ENCODE measurements at regions not wholly inside any gene's neighbourhood (a gene's known extent, or its start where the extent isn't known, plus 50 kb on each side); places are given as distances from the start of the nearest gene placed in this dataset.

DNA sequence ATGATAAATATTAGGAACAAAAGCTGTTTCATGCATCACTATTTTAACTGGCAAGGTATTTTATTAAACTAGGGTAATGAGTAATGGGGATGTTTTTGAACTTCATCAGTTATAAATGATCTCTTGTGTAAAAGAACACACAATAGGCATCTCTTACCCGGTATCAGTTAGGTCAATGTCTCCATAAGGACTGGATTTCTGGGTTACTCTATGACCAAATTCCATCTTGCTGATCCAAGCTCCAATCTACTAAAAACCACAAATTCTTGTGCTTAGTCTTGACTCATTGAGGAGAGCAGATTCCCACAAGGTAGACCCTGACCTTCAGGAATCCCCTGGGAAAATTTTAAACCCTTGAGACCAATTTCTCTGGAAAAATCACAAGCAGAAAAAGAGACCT lies 1167.7 kb downstream of the XPNPEP1 start:
- no peak for DNase-seq

DNA sequence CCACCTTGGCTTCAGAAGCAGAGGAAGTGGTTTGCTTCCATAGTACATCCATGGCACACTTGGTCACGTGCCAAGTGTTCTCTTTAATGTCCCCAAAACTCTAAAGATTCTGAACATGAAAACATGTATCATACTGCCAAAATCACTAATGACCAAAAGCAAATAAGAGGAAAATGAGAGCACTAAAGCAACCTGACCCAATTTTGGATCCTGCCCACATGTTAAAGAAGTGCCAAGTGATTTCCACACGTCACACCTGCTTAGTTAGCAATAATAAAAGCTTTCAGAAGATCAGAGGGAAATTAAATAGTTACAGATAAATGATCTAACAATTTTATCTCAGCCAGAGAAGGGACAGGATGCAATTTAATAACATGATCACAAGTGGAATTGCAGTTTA lies 1170.0 kb downstream of the XPNPEP1 start:
- DNase-seq: no peak

DNA sequence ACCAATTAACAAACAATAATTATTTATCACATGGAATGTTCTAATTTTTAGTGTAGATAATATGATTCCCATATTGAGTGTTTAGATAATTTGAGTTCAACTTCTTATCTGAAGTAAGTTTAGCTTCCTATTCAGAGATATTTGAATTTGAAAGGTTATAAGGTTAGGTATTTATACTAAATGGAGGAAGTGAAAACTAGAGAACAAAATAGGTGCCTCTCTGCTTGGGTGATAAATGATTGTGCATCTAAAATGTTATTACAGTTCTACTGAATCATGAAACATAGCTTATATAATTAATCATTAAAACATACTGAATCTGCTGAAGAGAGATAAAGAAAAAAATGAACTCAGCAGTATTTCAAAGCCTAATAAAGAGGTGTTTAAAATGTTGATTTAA lies 1174.3 kb downstream of the XPNPEP1 start:
- DNase-seq: no peak

DNA sequence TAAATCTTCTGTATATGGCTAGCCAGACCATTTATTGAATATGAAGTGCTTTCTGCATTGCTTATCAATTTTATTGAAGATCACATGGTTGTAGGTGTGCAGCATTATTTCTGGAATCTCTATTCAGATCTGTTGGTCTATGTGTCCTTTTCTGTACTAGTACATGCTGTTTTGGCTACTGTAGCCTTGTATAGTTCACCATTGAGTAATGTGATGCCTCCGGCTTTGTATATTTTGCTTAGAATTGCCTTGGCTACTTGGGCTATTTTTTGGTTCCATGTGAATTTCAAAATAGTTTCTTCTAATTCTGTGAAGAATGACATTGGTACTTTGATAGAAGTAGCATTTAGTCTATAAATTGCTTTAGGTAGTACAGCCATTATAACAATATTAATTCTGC lies 1187.2 kb downstream of the XPNPEP1 start:
- no peak for DNase-seq

DNA sequence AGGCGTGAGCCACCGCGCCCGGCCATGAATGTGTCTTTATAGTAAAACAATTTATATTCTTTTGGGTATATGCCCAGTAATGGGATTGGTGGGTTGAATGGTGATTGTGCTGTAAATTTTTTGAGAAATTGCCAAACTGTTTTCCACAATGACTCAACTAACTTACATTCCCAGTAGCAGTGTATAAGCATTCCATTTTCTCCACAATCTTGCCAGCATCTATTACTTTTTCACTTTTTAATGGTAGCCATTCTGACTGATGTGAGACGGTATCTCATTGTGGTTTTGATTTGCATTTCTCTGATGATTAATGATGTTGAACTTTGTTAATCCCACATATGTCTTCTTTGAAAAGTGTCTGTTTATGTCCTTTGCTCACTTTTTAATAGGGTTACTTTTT lies 1187.9 kb downstream of the XPNPEP1 start:
- DNase-seq: no peak

DNA sequence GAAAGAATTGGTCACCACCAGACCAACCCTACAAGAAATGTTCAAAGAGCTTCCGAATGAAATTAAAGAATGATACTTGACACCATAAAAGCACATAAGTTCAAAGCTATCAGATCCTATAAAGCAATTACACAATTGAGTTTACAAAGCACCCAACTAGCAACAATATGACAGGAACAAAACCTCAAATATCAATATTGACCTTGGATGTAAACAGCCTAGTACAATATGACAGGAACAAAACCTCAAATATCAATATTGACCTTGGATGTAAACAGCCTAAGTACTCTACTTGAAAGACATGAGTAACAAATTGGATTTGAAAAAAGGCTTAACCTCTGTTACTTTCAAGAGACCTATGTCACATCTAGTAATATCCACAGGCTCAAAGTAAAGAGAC lies 1201.4 kb downstream of the XPNPEP1 start:
- DNase-seq: no peak

DNA sequence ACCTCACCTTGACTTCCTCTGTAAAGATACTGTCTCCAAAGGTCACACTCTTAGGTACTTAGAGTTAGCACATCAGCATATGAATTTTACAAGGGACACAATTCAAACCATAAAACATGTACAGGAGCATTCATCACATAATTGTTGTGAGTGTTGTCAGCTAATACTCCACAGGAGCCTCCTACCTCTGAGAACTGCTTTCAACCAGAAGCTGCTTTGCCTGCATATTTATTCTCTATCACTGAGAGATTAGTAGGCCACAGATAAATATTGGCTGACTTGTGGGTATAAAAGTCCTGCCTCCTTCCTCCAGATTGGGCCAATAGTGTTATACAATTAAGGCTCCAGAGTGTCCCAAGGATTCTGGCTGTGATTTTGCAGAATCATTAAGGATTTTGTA lies 1207.0 kb downstream of the XPNPEP1 start:
- DNase-seq: no peak

DNA sequence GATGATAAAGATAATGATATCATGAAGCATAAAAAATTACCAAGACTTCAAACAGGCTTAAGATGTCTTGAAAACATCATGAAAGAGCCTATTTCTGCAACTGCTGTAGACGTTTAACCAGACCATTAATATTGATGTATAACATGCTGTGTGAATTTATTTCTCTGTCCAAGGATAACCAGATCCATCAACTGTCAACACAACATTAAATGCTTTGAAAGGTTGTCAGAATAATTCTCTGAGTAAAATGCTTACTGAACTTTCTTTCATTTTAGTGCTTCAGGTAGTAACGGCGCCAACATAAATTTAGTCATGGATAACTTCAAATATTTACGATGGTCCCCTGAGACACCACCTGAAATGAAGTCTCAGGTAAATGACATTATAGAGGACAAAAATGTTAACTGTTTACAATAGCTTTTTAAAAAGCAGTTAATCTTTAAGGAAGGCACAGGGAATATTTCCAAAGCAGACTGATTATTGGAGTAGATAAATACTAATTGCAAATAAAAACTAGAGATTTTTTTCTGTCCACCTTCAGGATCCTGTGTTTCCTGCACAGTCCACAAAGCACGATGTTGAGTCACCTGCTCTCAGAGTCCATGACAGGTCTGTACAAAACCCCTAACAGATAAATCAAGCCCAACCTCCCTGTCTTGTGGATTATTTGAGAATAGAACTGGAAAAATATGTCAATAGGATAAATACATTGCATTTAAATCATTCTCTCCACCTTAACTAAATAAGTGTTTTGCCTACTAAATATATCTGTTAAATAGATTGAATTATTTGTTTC lies 1213.2 kb downstream of the XPNPEP1 start:
- DNase-seq: no peak

DNA sequence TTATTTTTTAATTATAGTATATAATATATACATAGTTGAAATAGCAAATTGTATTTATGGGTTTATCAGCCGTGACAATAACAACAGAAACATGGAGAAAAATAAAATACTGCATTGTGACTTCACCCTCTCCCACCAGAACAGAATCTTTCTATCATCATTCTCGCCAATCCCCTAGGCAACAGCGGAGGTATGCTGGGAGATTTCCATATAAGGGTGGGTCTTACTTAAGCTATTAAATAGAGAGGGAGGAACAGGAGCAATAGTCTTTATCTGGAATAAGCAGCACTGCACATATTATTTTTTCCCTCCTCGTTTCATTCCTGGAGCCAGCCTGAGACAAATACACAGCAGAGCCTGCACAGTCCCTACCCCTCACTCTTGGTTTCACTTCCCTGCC lies 1214.9 kb downstream of the XPNPEP1 start:
- DNase-seq: no peak

DNA sequence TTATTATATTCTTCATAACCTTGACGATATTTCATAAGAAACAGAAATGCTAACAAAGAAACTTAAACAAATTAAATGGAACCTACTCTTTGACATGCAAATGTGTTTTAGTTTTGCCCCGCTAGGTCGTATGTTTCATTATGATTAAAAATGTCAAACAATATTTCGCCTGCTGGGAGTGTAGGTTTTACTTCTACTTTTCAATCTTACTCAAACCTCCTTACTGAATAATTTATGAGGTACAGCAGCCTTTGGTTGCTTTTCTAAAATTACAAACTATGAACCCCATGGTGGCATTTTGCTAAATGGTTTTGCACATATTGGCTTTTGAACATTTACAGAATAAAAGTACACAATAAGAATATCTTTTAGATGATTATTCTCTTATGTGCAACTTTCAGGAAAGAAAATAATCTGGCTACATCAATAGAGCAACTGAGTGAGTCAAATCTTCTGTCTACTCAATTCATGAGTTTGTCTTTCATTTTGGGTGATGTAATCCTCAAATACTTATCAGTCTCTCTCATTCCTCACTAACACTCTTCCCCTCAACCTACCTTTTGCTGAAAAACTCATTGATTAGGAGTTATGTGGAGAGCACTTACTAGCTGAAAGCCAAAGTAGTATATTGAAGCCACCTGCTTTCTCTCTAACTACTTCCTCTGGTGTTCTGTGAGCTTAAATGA lies 1226.4 kb downstream of the XPNPEP1 start:
- DNase-seq: no peak

DNA sequence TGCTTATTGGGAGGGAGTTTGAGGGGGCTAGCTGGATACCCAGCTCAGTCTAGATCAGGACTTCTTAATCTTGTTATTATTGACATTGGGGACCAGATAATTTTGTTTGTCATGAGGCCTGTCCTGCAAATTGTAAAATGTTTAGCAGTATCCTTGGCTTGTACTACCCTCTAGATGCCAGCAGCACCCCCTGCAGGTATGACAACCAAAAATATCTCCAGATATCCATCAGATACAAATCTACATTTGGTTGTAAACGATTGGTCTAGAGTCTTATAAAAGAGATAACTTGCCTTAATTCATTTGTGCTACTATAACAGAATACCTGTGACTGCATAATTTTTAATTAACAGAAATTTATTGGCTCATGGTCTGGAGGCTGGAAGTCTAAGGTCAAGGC lies 1232.2 kb downstream of the XPNPEP1 start:
- DNase-seq: no peak

DNA sequence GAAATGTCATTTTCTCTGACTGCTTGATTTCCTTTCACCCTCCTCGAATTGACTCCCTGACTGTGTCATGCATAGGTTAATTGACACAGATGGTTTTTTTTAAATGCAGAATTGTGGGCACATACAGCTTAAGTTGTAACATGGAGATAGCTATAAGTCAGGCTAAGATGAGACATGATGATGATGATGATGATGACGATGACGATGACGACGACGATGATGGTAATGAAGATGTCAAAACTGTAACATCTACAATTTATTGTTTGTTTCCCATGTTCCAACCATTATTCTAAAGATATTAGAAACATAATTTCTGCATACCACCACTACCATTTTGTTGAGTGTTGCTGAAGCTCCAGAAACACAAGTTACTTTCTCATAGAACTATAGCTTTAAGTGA lies 1232.8 kb downstream of the XPNPEP1 start:
- no peak for DNase-seq

DNA sequence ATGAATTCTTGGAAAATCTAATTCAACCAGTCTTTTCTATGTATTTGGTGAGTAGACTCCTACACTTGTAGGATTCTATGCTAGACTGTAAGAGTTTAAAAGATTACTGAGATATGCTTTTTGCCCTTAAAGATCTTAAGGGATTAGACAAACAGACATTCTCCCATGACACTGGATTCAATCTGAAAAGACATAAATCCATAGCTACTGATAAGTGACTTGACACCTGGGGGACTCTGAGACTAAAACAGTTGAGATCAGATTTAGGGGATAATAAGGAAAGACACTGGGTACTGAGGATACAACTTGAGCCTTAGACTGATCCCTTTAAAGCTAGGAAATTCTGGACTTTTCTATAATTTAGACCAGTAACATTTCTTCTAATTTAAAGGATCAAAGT lies 1233.4 kb downstream of the XPNPEP1 start:
- DNase-seq: no peak

DNA sequence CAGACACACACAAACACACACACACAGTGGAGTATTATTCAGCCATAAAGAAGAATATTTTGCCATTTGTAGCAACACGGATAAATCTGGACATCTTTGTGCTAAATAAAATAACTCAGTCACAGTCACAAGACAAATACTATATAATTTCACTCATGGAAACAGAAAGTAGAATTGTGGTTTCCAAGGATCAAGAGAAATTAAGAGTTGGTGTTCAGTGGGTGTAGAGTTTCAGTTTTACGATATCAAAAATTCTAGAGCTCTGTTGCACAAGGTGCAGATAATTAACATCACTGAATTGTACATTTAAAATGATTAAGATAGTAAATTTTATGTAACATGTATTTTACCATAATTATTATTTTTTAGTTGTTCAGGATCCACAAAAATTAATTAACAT lies 1235.0 kb downstream of the XPNPEP1 start:
- DNase-seq: no peak

DNA sequence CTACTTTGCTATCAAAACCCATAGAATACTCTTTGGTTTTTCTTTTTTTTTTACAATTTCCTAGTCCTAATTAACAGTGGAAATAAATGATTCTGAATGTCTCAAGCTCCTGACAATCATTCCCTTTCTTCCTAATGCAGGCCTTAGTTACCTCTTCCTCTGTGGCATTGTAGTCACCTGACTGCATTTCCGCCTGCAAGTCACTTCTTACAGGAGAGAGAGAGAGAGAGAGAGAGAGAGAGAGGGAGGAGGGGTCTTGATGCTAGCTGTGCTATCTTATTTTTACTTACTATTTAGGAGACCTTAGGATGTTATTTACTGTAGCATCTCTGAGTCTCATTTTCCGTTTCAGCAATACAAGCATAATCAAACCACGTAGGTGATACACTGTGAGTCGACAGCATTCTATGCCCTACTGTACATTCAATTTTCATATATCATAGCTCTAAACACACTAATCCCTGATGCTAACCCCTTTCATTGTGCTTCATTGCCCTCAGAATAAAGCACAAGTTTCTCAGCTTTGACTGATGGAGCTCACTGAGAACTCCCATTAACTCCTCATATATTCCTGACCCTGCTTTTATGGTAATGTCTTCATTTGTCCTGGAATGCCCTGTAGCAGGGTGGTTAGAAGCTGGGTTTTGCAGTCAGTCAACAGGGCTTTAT lies 1237.3 kb downstream of the XPNPEP1 start:
- no peak for DNase-seq

DNA sequence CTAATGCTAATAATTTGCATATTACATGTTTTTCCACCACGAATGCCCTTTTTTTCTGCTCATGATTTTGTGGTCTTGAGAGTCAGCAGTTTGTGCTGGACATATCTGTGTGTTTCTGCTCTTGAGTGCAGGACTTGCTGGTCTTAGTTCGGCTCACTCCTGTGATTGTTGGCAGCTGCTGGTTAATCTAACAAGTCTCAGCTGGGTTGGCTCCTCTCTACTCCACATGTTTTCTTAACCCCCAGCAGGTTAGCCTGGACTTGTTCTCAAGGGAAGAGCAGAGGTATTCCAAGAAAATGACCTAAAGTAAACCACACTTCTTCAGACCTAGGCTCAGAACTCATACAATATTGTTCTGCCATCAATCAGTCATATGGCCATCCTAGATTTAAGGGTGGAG lies 1238.9 kb downstream of the XPNPEP1 start:
- no peak for DNase-seq

DNA sequence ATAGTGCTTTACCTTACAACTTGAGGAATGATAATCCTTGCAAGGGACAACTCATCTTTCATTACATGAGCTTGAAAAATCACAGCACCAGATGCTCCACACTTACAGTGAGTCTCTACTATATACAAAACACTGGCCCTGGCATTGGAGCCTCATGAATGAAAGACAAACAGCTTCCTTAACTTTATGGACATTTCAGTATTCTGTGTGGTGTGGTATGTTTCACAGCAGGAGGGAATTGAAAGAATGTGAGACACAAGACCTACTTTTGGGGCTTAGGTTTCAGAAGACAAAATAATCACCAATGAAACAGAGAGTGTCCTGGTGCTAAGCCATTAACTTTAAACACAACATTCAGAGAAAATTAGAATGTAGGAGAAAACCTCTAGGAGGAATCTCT lies 1249.6 kb downstream of the XPNPEP1 start:
- no peak for DNase-seq

DNA sequence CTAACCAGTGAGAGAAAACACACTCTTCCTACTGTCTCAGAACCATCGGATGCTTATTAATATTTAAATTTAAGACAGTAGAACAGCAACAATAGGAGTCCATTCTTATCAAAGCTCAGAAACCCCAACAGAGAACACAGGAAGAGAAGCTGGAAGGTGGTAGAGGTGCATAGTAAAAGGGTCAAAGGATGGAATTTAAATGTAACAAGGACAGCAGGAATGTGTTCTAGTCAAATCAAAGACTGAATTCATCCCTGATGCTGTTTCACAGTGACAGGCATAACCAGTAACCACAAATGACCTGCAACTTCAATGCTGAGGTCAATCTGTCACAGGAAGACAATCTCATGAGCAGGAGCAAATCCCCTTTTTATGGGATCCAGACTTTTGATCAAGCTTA lies 1259.7 kb downstream of the XPNPEP1 start:
- no peak for DNase-seq

DNA sequence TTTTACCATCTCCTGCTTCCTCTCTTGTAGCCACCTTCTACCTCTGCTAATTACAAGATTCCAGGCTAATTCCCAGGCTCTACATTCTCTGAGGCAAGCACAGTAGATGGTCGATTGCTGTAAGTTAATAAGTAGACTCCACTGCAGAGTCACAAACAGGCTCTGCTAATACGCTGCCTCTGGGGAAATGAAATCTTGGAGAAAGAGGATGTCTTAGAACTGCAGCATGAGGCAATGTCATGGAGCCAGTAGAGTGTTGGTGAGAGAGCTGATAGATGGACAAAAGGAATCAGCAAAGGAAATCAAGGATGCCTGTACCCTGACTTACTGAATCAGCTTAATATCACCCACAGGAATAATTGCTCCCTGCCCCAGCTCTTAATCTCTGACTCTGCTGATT lies 1260.3 kb downstream of the XPNPEP1 start:
- DNase-seq: no peak

DNA sequence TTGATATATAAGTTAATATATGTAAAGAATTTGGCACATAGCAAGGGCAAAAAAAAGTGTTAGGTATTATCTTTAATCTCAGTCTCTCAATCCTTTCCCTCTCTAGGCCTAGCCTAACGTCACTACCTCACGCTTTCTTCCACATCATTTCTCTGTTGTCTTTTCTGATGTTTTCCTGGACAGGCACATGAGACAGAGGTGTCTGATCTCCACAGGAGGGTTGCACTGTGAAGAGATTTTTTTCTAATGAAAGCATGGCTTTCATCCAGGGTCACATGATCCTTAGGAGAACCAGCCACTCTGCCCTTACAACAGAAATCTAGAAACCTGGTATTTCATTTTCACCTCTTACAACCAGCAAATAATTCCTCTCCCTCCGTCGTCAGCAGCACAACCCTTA lies 1268.3 kb downstream of the XPNPEP1 start:
- no peak for DNase-seq

DNA sequence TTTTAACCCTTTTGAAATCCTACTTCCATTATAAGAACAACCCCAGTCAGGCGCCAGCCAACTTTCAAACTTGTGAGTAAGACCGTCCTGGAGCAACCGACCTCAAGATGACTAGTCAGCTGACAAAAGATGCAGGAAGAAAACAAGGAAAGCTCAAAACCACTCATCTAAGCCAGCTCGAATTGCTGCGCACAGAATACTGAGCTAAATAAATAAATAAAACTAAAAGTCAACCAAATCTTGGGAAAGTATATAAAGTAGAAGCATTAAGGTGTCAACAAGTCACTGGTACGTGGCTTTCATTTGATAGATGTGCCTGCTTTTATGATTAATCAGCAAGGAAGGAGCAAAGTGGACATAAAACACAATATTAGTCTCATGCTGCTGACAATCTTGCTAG lies 1269.8 kb downstream of the XPNPEP1 start:
- no peak for DNase-seq

DNA sequence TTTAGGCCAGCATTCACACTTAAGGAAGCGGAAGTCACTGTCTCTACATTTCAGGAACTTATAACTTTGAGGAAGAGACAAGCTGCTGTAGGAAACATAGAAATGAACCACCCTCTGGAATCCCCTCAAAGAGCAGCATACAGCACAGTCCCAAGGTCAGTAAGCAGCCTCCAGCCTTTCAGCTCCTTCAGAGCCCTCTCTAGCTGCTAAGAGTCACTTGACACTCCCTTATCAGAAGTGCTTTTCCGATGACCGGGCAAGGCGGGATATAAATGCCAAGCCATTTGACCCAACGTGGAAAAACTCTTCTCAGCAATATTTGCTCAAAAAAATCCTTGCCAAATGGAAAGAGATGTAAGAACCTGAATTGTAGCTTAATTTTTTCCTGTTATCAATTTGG lies 1284.3 kb downstream of the XPNPEP1 start:
- no peak for DNase-seq

DNA sequence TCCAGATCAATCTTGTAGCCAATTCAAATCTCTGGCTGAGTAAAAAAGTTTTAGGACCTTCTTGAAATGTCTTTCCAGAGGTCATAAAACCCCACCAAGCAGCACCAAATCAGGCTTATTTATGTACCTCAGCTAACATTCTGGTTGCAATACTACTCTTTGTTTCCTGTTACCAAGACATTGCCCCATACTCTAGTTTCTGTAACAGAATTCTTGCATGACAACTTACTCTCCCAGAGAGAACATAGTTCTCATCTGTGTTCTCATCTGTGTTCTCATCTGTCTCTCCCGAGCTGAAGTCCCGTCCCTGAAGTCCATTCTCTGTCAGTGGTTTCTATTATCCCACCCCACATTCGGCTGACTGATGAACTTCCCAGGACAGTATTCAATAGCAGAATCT lies 1285.1 kb downstream of the XPNPEP1 start:
- DNase-seq: no peak

DNA sequence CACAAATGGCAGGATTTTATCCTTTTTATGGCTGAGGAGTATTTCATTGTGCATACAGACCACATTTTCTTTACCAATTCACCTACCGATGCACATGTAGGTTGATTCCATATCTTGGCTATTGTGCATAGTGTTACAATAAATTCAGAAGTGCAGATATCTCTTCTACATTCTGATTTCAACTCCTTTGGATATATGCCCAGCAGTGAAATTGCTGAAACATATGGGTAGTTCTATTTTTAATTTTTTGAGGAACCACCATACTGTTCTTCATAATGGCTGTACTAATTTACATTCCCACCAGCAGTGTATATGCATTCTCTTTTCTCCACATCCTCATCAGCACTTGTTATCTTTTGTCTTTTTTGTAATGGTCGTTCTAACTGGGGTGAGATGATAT lies 1290.3 kb downstream of the XPNPEP1 start:
- DNase-seq: no peak

Data from MV-4-11 (cell line).